H9 (cell line): ENCODE measurements at regions not wholly inside any gene's neighbourhood (a gene's known extent, or its start where the extent isn't known, plus 50 kb on each side); places are given as distances from the start of the nearest gene placed in this dataset.

Experiments
- DNase-seq: peaks from one replicate; pipeline ENCODE4 v3.0.0-alpha.2; 2017
- H2AFZ ChIP-seq: one replicate; pipeline ENCODE4 v1.6.1; 2013; ENCODE audit warnings: mild to moderate bottlenecking, low read length, control low read depth, moderate library complexity
- H2AK5ac ChIP-seq: 2 replicates; pipeline ENCODE4 v1.6.1; 2013; ENCODE audit warnings: low read length, control low read depth, mixed read lengths; ENCODE audit not compliant: insufficient read length
- H2BK120ac ChIP-seq: one replicate; pipeline ENCODE4 v1.6.1; 2013; ENCODE audit warnings: low read depth, mild to moderate bottlenecking, low read length, control low read depth, inconsistent platforms; ENCODE audit not compliant: poor library complexity, severe bottlenecking
- H2BK12ac ChIP-seq: 2 replicates; pipeline ENCODE4 v1.6.1; 2013; ENCODE audit warnings: low read length, control low read depth, mixed read lengths, low read depth; ENCODE audit not compliant: insufficient read length
- H2BK15ac ChIP-seq: 2 replicates; pipeline ENCODE4 v1.6.1; 2013; ENCODE audit warnings: low read depth, low read length, control low read depth
- H2BK20ac ChIP-seq: one replicate; pipeline ENCODE4 v1.6.1; 2013; ENCODE audit warnings: low read depth, mild to moderate bottlenecking, low read length, control low read depth, inconsistent platforms; ENCODE audit not compliant: poor library complexity, severe bottlenecking
- H2BK5ac ChIP-seq: 2 replicates; pipeline ENCODE4 v1.6.1; 2013; ENCODE audit warnings: low read length, control low read depth, mixed read lengths; ENCODE audit not compliant: insufficient read length
- H3K14ac ChIP-seq: 2 replicates; pipeline ENCODE4 v1.6.1; 2013; ENCODE audit warnings: low read length, control low read depth; ENCODE audit not compliant: insufficient read depth
- H3K18ac ChIP-seq: 2 replicates; pipeline ENCODE4 v1.6.1; 2013; ENCODE audit warnings: low read depth, mild to moderate bottlenecking, mixed read lengths, low read length, control low read depth; ENCODE audit not compliant: insufficient read length
- H3K23ac ChIP-seq: 2 replicates; pipeline ENCODE4 v1.6.1; 2013; ENCODE audit warnings: low read length, control low read depth, mixed read lengths, low read depth; ENCODE audit not compliant: insufficient read length
- H3K23me2 ChIP-seq: 2 replicates; pipeline ENCODE4 v1.6.1; 2013; ENCODE audit warnings: low read depth, mild to moderate bottlenecking, mixed read lengths, low read length, control low read depth; ENCODE audit not compliant: insufficient read length, poor library complexity, severe bottlenecking
- H3K27ac ChIP-seq: 2 replicates; pipeline ENCODE4 v1.5.1; 2013; ENCODE audit warnings: low read length, control low read depth, mixed read lengths, low read depth; ENCODE audit not compliant: insufficient read length
- H3K27me3 ChIP-seq: 2 replicates; pipeline ENCODE4 v1.6.1; 2013; ENCODE audit warnings: low read length, control low read depth, inconsistent platforms; ENCODE audit not compliant: insufficient read depth
- H3K4ac ChIP-seq: 2 replicates; pipeline ENCODE4 v1.6.1; 2013; ENCODE audit warnings: low read depth, mild to moderate bottlenecking, control low read depth, inconsistent platforms, low read length, moderate library complexity
- H3K4me1 ChIP-seq: 2 replicates; pipeline ENCODE4 v1.6.1; 2013; ENCODE audit warnings: low read length, control low read depth, inconsistent platforms; ENCODE audit not compliant: insufficient read depth
- H3K4me2 ChIP-seq: 2 replicates; pipeline ENCODE4 v1.6.1; 2013; ENCODE audit warnings: low read length, control low read depth, mixed read lengths; ENCODE audit not compliant: insufficient read length, insufficient read depth
- H3K56ac ChIP-seq: 2 replicates; pipeline ENCODE4 v1.6.1; 2013; ENCODE audit warnings: low read depth, mild to moderate bottlenecking, mixed read lengths, low read length, control low read depth; ENCODE audit not compliant: insufficient read length
- H3K79me1 ChIP-seq: 2 replicates; pipeline ENCODE4 v1.6.1; 2013; ENCODE audit warnings: low read depth, mild to moderate bottlenecking, moderate library complexity, low read length, control low read depth, inconsistent platforms; ENCODE audit not compliant: insufficient read depth, poor library complexity, severe bottlenecking
- H3K79me2 ChIP-seq: 2 replicates; pipeline ENCODE4 v1.6.1; 2013; ENCODE audit warnings: low read length, control low read depth, inconsistent platforms; ENCODE audit not compliant: insufficient read depth
- H3K9ac ChIP-seq: 2 replicates; pipeline ENCODE4 v1.6.1; 2013; ENCODE audit warnings: low read length, control low read depth, mixed read lengths; ENCODE audit not compliant: insufficient read length; ENCODE audit errors: extremely low read depth
- H3K9me3 ChIP-seq: one replicate; pipeline ENCODE4 v1.6.1; 2013; ENCODE audit warnings: low read depth, low read length, inconsistent platforms; ENCODE audit not compliant: control insufficient read depth
- H3T11ph ChIP-seq: one replicate; pipeline ENCODE4 v1.6.1; 2013; ENCODE audit warnings: mild to moderate bottlenecking, low read length, control low read depth, inconsistent platforms
- H4K20me1 ChIP-seq: one replicate; pipeline ENCODE4 v1.6.1; 2013; ENCODE audit not compliant: control insufficient read depth, insufficient read length, insufficient read depth
- H4K5ac ChIP-seq: 2 replicates; pipeline ENCODE4 v1.6.1; 2013; ENCODE audit warnings: low read depth, mild to moderate bottlenecking, mixed read lengths, low read length, control low read depth; ENCODE audit not compliant: insufficient read length
- H4K8ac ChIP-seq: replicated peaks from 2 replicates; pipeline ENCODE4 v1.6.1; 2013; ENCODE audit warnings: low read length, control low read depth, mixed read lengths, low read depth; ENCODE audit not compliant: insufficient read length
- H4K91ac ChIP-seq: 2 replicates; pipeline ENCODE4 v1.6.1; 2013; ENCODE audit warnings: low read depth, mild to moderate bottlenecking, moderate library complexity, mixed read lengths, low read length, control low read depth; ENCODE audit not compliant: insufficient read length
- H3K27ac Mint-ChIP-seq, 3 experiments: 2 replicates in 2 of 3; 3 replicates in 1 of 3; pipeline ENCODE4 v1.8.0; 2020 to 2021; ENCODE audit warnings: mixed read lengths in 3 of 3, mild to moderate bottlenecking in 1 of 3, moderate library complexity in 1 of 3
- H3K27me3 Mint-ChIP-seq: 2 replicates; pipeline ENCODE4 v1.8.0; 2021; ENCODE audit warnings: low read depth, mild to moderate bottlenecking, moderate library complexity, mixed read lengths
- H3K36me3 Mint-ChIP-seq, 3 experiments: 2 replicates in 2 of 3; 3 replicates in 1 of 3; pipeline ENCODE4 v1.8.0; 2020 to 2021; ENCODE audit warnings: low read depth in 3 of 3, mixed read lengths in 3 of 3; ENCODE audit not compliant: insufficient read depth in 1 of 3
- H3K4me1 Mint-ChIP-seq, 2 experiments: 2 replicates each; pipeline ENCODE4 v1.8.0; 2020; ENCODE audit warnings: mixed read lengths in 2 of 2
- H3K4me3 Mint-ChIP-seq, 2 experiments: 2 replicates in 1 of 2; 3 replicates in 1 of 2; pipeline ENCODE4 v1.8.0; 2020 to 2021; ENCODE audit warnings: mild to moderate bottlenecking in 2 of 2, mixed read lengths in 2 of 2, moderate library complexity in 1 of 2
- H3K9me3 Mint-ChIP-seq, 2 experiments: 2 replicates in 1 of 2; 3 replicates in 1 of 2; pipeline ENCODE4 v1.8.0; 2020; ENCODE audit warnings: mild to moderate bottlenecking in 2 of 2, mixed read lengths in 2 of 2, moderate library complexity in 1 of 2
- WGBS: extraction: QIAGEN DNeasy Blood & Tissue Kit; methylation state at CpG from one replicate; pipeline ENCODE4 v1.1.7; 2013; ENCODE audit warnings: missing lambda C conversion rate, low lambda C conversion rate, mixed read lengths; ENCODE audit not compliant: insufficient read length; ENCODE audit errors: extremely low coverage; 5-methylcytosine and 5-hydroxymethylcytosine counted together
- TF ChIP-seq, protein P1 (sequence below): fragments of 200-600 bp; sonication (generic); conservative IDR thresholded peaks from 3 replicates; pipeline ENCODE4 v1.8.0; 2021; ENCODE audit warnings: antibody characterized with exemption, mild to moderate bottlenecking

DNA sequence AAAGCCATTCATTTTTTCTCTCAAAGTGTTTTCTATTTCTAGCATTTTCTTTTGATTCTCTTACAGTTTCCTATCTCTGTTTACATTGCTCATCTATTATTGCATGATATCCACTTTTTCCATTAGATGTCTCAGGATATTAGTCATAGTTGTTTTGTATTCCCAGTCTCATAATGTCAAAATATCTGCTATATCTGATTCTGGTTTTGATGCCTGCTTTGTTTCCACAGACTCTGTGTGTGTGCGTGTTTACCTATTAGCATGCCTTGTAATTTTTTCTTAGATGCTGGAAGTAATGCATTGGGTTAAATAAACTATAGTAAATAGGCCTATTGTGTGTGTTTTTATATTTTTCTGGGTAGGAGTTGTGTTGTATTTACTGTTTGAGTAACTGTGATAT is 1126.3 kb downstream of the SORCS1 start:
- WGBS, result no CpG with 5 or more reads among the region's 1 CpG
- H3K27me3 ChIP-seq, result no peaks in the 10 kb centered on the region
- DNase-seq, result no peak
- no peaks in the 10 kb centered on the region for H3K79me2 ChIP-seq
- no peak overlapping the region for H2BK20ac ChIP-seq
- H3K18ac ChIP-seq, result no peak overlapping the region
- Mint-ChIP-seq H3K27ac (no peak overlapping the region), H3K36me3 (peaks cover 0 to 11% (median 0%) of the 10 kb centered on the region in 3 experiments; a peak in 5 of 7 replicates), H3K9me3 (peaks cover 5 to 8% of the 10 kb centered on the region in 2 experiments; a peak in 4 of 5 replicates), H3K4me3 (no peak overlapping the region), H3K27me3 (no peaks in the 10 kb centered on the region), H3K4me1 (no peaks in the 10 kb centered on the region; a peak in 1 of 4 replicates)
- TF ChIP-seq, protein P1, sequence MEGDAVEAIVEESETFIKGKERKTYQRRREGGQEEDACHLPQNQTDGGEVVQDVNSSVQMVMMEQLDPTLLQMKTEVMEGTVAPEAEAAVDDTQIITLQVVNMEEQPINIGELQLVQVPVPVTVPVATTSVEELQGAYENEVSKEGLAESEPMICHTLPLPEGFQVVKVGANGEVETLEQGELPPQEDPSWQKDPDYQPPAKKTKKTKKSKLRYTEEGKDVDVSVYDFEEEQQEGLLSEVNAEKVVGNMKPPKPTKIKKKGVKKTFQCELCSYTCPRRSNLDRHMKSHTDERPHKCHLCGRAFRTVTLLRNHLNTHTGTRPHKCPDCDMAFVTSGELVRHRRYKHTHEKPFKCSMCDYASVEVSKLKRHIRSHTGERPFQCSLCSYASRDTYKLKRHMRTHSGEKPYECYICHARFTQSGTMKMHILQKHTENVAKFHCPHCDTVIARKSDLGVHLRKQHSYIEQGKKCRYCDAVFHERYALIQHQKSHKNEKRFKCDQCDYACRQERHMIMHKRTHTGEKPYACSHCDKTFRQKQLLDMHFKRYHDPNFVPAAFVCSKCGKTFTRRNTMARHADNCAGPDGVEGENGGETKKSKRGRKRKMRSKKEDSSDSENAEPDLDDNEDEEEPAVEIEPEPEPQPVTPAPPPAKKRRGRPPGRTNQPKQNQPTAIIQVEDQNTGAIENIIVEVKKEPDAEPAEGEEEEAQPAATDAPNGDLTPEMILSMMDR, result no peak
- H3K79me1 ChIP-seq, result no peaks in the 10 kb centered on the region
- no peak overlapping the region for H4K5ac ChIP-seq
- H3K23ac ChIP-seq, result no peak overlapping the region
- H3K4me2 ChIP-seq, result no peak overlapping the region
- no peak overlapping the region for H3K56ac ChIP-seq
- H4K91ac ChIP-seq, result no peak overlapping the region
- H2BK15ac ChIP-seq, result no peak overlapping the region
- H3K4ac ChIP-seq, result no peak overlapping the region
- no peaks in the 10 kb centered on the region for H3K23me2 ChIP-seq
- H2AK5ac ChIP-seq, result no peak overlapping the region
- H4K20me1 ChIP-seq, result no peaks in the 10 kb centered on the region
- no peak overlapping the region for H2BK120ac ChIP-seq
- no peak overlapping the region for H2BK5ac ChIP-seq
- H2BK12ac ChIP-seq, result no peak overlapping the region
- H2AFZ ChIP-seq, result no peak overlapping the region
- no peak overlapping the region for H3K9ac ChIP-seq
- no peak overlapping the region for H4K8ac ChIP-seq
- H3K27ac ChIP-seq, result no peak overlapping the region
- no peak overlapping the region for H3K14ac ChIP-seq
- H3K4me1 ChIP-seq, result no peaks in the 10 kb centered on the region
- no peak overlapping the region for H3T11ph ChIP-seq
- H3K9me3 ChIP-seq, result no peaks in the 10 kb centered on the region
